ENCODE measurements at regions not wholly inside any gene's neighbourhood (a gene's known extent, or its start where the extent isn't known, plus 50 kb on each side); places are given as distances from the start of the nearest gene placed in this dataset.

DNA sequence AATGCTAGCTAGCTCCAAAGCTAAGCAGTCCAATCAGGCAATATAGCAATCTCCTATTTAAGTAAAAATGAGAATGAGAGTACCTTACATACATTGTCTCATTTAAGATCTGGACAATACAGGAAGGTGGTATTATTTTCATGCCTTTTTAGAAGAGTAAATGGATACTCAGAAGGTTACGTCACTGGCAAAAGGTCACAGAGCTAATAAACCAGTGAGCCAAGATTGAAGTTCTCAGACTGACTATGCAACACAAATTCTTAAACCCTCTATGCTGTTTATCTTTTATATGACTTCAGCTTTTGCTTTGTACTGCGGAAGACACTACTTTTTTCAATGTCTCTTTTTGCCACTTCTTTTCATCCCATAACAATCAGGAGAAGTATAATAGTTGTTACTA is 135.2 kb upstream of the PRL start (continued):
- TF ChIP-seq ZNF274 (IDR thresholded peaks at IDR 0.05; ENCODE audit: low read depth, low read length) (no peak), RAD21 (IDR thresholded peaks at IDR 0.05; ENCODE audit: low read depth) (no peak), SRF (IDR thresholded peaks at IDR 0.05; ENCODE audit: low read depth) (no peak), EZH2 (IDR thresholded peaks at IDR 0.05) (no peak), CEBPB (IDR thresholded peaks at IDR 0.05; ENCODE audit: low read depth) (no peak), CBX3 (IDR thresholded peaks at IDR 0.05; ENCODE audit: low read depth) (no peak)

DNA sequence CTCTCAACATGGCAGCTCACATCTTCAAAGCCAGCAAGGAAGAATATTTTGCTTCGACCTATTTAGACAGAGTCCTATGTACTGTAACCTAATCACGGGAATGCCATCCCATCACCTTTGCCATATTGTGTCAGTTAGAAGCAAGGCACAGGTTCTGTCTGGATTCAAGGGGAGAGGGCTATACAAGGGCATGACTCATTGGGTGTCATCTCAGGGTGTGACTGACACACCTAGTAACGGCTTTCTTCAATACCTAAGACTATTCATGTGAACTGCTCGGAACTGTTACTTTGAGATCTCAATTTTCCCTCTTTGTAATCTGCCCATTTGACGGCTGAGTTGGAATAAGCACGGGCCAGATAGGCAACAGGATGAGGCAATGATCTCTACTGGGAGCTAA is 135.6 kb upstream of the HDGFL1 start:
- no peaks in the 10 kb centered on the region for H3K36me3 ChIP-seq (ENCODE audit: control insufficient read depth in 1 of 2, insufficient read depth in 2 of 2, low read length in 2 of 2)
- no peak overlapping the region for H3K27ac ChIP-seq (ENCODE audit: low read depth, low read length)
- H3K27me3 ChIP-seq (ENCODE audit: insufficient read depth, low read length), result no peaks in the 10 kb centered on the region
- no peak overlapping the region for H3K9ac ChIP-seq (ENCODE audit: low read length)
- CTCF ChIA-PET, result no interaction called here
- POLR2A ChIA-PET, result no interaction called here
- no peak for ATAC-seq
- H3K4me3 ChIP-seq (replicated peaks in 1 of 2; ENCODE audit: low read depth in 1 of 2, low read length in 2 of 2), result no peak overlapping the region
- intact Hi-C loops (cut with micrococcal nuclease), result no loop called here
- H4K20me1 ChIP-seq (ENCODE audit: insufficient read depth), result no peaks in the 10 kb centered on the region
- RAD21 ChIA-PET (ENCODE audit: low non-redundant PET in 1 of 2, low total read pairs in 2 of 2, uncharacterized antibody in 2 of 2, unreplicated experiment in 2 of 2), result no interaction called here
- H3K4me1 ChIP-seq (ENCODE audit: control insufficient read depth in 1 of 2, insufficient read depth in 2 of 2, low read length in 2 of 2), result no peaks in the 10 kb centered on the region
- no peaks in the 10 kb centered on the region for H3K9me3 ChIP-seq (ENCODE audit: control insufficient read depth in 1 of 2, insufficient read depth in 1 of 2, low read depth in 1 of 2, low read length in 2 of 2)
- no peak for TF ChIP-seq EGR1 (IDR thresholded peaks at IDR 0.05; ENCODE audit: low read depth)
- no peak for TF ChIP-seq SRF (IDR thresholded peaks at IDR 0.05; ENCODE audit: low read depth)
- TF ChIP-seq ZFX (IDR thresholded peaks at IDR 0.05), result no peak
- TF ChIP-seq EZH2phosphoT487 (IDR thresholded peaks at IDR 0.05; ENCODE audit: borderline replicate concordance), result no peak
- TF ChIP-seq, protein P1, sequence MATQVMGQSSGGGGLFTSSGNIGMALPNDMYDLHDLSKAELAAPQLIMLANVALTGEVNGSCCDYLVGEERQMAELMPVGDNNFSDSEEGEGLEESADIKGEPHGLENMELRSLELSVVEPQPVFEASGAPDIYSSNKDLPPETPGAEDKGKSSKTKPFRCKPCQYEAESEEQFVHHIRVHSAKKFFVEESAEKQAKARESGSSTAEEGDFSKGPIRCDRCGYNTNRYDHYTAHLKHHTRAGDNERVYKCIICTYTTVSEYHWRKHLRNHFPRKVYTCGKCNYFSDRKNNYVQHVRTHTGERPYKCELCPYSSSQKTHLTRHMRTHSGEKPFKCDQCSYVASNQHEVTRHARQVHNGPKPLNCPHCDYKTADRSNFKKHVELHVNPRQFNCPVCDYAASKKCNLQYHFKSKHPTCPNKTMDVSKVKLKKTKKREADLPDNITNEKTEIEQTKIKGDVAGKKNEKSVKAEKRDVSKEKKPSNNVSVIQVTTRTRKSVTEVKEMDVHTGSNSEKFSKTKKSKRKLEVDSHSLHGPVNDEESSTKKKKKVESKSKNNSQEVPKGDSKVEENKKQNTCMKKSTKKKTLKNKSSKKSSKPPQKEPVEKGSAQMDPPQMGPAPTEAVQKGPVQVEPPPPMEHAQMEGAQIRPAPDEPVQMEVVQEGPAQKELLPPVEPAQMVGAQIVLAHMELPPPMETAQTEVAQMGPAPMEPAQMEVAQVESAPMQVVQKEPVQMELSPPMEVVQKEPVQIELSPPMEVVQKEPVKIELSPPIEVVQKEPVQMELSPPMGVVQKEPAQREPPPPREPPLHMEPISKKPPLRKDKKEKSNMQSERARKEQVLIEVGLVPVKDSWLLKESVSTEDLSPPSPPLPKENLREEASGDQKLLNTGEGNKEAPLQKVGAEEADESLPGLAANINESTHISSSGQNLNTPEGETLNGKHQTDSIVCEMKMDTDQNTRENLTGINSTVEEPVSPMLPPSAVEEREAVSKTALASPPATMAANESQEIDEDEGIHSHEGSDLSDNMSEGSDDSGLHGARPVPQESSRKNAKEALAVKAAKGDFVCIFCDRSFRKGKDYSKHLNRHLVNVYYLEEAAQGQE (IDR thresholded peaks at IDR 0.05; ENCODE audit: low read depth), result no peak
- TF ChIP-seq SIN3A (IDR thresholded peaks at IDR 0.05; ENCODE audit: low read depth), result no peak
- TF ChIP-seq, protein P2, sequence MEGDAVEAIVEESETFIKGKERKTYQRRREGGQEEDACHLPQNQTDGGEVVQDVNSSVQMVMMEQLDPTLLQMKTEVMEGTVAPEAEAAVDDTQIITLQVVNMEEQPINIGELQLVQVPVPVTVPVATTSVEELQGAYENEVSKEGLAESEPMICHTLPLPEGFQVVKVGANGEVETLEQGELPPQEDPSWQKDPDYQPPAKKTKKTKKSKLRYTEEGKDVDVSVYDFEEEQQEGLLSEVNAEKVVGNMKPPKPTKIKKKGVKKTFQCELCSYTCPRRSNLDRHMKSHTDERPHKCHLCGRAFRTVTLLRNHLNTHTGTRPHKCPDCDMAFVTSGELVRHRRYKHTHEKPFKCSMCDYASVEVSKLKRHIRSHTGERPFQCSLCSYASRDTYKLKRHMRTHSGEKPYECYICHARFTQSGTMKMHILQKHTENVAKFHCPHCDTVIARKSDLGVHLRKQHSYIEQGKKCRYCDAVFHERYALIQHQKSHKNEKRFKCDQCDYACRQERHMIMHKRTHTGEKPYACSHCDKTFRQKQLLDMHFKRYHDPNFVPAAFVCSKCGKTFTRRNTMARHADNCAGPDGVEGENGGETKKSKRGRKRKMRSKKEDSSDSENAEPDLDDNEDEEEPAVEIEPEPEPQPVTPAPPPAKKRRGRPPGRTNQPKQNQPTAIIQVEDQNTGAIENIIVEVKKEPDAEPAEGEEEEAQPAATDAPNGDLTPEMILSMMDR (IDR thresholded peaks at IDR 0.05 in 2 of 3, conservative IDR thresholded peaks at IDR 0.05 in 1 of 3; ENCODE audit: borderline replicate concordance in 1 of 3, insufficient read depth in 1 of 3, low read depth in 2 of 3, low read length in 2 of 3), result no peak
- no peak for TF ChIP-seq JUND (IDR thresholded peaks at IDR 0.05)
- TF ChIP-seq CBX3 (IDR thresholded peaks at IDR 0.05; ENCODE audit: low read depth), result no peak
- TF ChIP-seq POLR2AphosphoS5 (IDR thresholded peaks at IDR 0.05; ENCODE audit: low read depth, low read length), result no peak
- TF ChIP-seq EZH2 (IDR thresholded peaks at IDR 0.05), result no peak
- no peak for TF ChIP-seq ZNF274 (IDR thresholded peaks at IDR 0.05; ENCODE audit: low read depth, low read length)
- no peak for TF ChIP-seq ELF1 (IDR thresholded peaks at IDR 0.05; ENCODE audit: borderline replicate concordance, low read depth)
- TF ChIP-seq POLR2A (IDR thresholded peaks at IDR 0.05; ENCODE audit: borderline replicate concordance, extremely low read depth, insufficient read depth, insufficient read length), result no peak
- no peak for TF ChIP-seq RAD21 (IDR thresholded peaks at IDR 0.05; ENCODE audit: low read depth)
- no peak for TF ChIP-seq FOSL1 (IDR thresholded peaks at IDR 0.05; ENCODE audit: low read depth)
- no TSS peak for BruUV-seq (replicated peaks)
- no peak overlapping the region for H3K4me2 ChIP-seq (ENCODE audit: low read length)
- no peaks in the 10 kb centered on the region for H3K79me2 ChIP-seq (ENCODE audit: insufficient read depth, low read length)
- H2AFZ ChIP-seq (ENCODE audit: low read depth, low read length, poor library complexity, severe bottlenecking), result no peak overlapping the region
- DNase-seq (ENCODE audit: low read depth, low spot score), result no peak
- H3K9me2 ChIP-seq (ENCODE audit: insufficient read depth), result no peaks in the 10 kb centered on the region

Measured in HCT116 (cell line).